ENCODE measurements at regions not wholly inside any gene's neighbourhood (a gene's known extent, or its start where the extent isn't known, plus 50 kb on each side); places are given as distances from the start of the nearest gene placed in this dataset.

DNA sequence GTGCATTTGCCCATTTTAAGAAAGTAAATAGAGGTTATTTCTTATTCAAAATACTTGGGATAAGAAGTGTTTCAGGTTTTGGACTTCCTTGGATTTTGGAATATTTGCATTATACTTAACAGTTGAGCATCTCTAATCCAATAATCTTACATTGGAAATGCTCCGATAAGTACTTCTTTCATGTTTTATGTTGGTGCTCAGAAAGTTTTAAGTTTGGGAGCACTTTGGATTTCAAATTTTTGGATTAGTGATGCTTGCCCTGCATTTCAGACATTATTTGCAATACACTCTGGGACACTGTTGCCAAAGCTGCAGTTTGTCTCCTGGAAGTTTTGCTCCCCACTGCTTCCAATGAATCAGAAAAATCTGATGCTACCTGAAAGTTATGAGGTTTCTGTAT is 691.9 kb upstream of the SLITRK6 start:
- TF ChIP-seq E2F1 (CRISPR knock-in tag; IDR thresholded peaks at IDR 0.05) (no peak), SP1 (CRISPR knock-in tag; conservative IDR thresholded peaks at IDR 0.05) (no peak), FOXP1 (CRISPR knock-in tag; IDR thresholded peaks at IDR 0.05; ENCODE audit: borderline replicate concordance) (no peak)
- TF ChIP-seq, protein P1, sequence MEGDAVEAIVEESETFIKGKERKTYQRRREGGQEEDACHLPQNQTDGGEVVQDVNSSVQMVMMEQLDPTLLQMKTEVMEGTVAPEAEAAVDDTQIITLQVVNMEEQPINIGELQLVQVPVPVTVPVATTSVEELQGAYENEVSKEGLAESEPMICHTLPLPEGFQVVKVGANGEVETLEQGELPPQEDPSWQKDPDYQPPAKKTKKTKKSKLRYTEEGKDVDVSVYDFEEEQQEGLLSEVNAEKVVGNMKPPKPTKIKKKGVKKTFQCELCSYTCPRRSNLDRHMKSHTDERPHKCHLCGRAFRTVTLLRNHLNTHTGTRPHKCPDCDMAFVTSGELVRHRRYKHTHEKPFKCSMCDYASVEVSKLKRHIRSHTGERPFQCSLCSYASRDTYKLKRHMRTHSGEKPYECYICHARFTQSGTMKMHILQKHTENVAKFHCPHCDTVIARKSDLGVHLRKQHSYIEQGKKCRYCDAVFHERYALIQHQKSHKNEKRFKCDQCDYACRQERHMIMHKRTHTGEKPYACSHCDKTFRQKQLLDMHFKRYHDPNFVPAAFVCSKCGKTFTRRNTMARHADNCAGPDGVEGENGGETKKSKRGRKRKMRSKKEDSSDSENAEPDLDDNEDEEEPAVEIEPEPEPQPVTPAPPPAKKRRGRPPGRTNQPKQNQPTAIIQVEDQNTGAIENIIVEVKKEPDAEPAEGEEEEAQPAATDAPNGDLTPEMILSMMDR (IDR thresholded peaks at IDR 0.05) = no peak

Data from WTC11 (cell line).